Kidney epithelial cell (primary cell): ENCODE measurements at regions not wholly inside any gene's neighbourhood (a gene's known extent, or its start where the extent isn't known, plus 50 kb on each side); places are given as distances from the start of the nearest gene placed in this dataset.
"Not testable (repeated sequence)": the region's sequence is repeated elsewhere in the genome, so short reads cannot be mapped to it uniquely, and the experiment has no call there.

Experiments used
- DNase-seq: peaks from one replicate; pipeline ENCODE4 v3.0.0-alpha.2; 2010; ENCODE audit warnings: low read depth
- H3K27me3 ChIP-seq: 2 replicates; pipeline ENCODE4 v1.6.0; 2011; ENCODE audit warnings: low read length; ENCODE audit not compliant: control insufficient read depth, insufficient read depth
- H3K36me3 ChIP-seq: 2 replicates; pipeline ENCODE4 v1.5.1; 2011; ENCODE audit warnings: low read length; ENCODE audit not compliant: control insufficient read depth, insufficient read depth
- H3K4me3 ChIP-seq: 2 replicates; pipeline ENCODE4 v1.5.1; 2011; ENCODE audit warnings: low read depth, mild to moderate bottlenecking, control low read depth, low read length
- CTCF ChIP-seq: IDR thresholded peaks from 2 replicates; pipeline ENCODE4 v1.5.1; 2011; ENCODE audit warnings: mild to moderate bottlenecking, moderate library complexity, low read length, control low read depth, inconsistent platforms; ENCODE audit not compliant: insufficient read depth, poor library complexity, severe bottlenecking

DNA sequence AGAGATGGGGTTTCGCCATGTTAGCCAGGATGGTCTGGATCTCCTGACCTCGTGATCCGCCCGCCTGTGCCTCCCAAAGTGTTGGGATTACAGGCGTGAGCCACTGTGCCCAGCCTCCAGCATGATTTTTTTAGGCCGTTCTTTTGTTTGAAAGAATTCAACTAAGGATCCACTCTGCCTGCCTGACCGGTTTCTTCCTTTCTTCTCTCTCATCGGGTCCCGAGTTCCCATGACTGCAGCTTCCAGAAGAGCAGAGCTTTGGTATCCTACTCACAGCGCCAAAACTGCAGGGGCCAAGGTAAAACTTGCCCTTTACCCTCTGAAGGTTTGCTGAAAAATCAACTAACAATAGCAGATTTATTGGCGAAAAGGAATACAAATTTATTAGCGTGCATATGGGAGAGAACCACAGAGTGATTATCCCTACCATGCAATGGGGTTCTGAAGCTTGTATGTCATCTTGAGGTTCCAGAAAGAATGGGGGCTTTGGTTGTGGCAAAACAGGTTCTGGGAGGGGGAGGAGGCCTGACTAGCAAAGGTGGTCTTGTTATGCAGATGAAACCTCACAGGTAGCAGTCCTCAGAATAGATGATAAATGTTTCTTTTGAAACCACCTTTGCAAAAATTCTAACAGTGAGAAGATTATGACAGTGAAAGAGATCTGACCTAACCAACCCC, 87.0 kb upstream of the MSH6 start:
- no peak for TF ChIP-seq CTCF

GRCh38 chr2:47694451-47694850, 88.5 kb upstream of the MSH6 start:
- H3K4me3 ChIP-seq, DNase-seq, H3K36me3 ChIP-seq, H3K27me3 ChIP-seq: not testable (repeated sequence)

More for the DNA sequence above, 87.0 kb upstream of the MSH6 start:
- no peak for DNase-seq
- no peaks in the 10 kb centered on the region for H3K27me3 ChIP-seq
- no peaks in the 10 kb centered on the region for H3K36me3 ChIP-seq
- no peak overlapping the region for H3K4me3 ChIP-seq

DNA sequence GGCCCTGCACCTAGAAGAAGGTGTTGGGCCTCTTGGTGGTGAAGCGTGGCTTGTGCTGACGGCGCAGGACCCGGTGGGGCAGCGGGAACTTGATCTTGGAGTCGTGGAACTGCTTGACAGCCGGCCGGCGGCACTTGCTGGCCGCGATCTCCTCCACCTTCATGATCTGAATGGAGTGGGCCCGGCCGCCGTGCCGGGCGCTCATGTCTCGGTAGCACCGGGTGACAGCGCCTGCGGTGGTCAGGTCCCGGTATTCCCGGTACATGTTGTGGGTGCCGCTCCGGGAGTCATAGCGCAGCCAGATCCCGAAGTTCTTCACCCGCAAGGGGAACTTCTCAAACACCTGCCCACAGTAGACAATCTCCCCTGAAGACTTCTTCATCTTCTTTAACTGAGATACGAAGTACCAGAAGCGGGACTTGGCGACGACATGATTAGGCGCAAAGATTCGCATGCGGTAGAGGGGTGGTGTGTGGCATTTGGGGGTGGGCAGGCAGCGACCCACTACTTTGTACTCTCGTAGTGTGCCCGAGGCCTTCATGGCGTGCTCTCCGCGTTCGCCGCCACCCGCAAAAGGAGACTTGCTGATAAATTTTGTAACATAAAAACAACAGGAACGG, 92.1 kb upstream of the MSH6 start:
- not testable (repeated sequence) for H3K27me3 ChIP-seq, DNase-seq, H3K4me3 ChIP-seq, H3K36me3 ChIP-seq

DNA sequence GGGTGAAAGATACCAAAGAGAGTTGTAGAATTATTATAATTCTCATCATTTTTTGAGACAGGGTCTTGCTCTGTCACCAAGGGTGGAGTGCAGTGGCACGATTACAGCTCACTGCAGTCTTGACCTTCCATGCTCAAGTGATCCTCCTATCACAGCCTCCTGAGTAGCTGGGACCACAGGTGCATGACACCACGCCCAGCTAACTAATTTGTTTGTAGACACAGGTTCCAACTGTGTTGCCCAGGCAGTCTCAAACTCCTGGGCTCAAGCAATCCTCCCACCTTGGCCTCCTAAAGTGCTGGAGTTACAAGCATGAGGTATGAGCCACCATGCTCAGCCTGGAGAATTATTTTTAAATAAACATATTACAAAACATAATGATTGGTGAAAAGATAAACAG, 92.8 kb upstream of the MSH6 start:
- H3K4me3 ChIP-seq: no peak overlapping the region
- TF ChIP-seq CTCF: no peak
- no peaks in the 10 kb centered on the region for H3K27me3 ChIP-seq
- H3K36me3 ChIP-seq: no peaks in the 10 kb centered on the region
- no peak for DNase-seq

DNA sequence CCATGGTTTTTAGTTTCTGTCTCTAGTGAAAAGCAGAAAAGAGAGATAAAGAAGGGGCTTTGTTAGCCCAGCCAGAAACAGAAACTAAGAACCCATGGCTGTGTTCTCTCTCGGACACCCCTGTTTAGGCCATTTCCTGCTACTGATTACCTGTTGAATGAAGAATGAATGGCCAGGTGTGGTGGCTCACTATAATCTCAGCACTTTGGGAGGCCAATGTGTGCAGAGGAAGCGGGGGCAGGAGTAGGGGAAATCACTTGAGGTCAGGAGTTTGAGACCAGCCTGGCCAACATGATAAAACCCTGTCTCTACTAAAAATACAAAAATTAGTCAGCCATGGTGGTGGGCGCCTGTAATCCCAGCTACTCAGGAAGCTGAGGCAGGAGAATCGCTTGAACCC, 93.8 kb upstream of the MSH6 start:
- not testable (repeated sequence) for DNase-seq, H3K36me3 ChIP-seq, H3K4me3 ChIP-seq, H3K27me3 ChIP-seq

DNA sequence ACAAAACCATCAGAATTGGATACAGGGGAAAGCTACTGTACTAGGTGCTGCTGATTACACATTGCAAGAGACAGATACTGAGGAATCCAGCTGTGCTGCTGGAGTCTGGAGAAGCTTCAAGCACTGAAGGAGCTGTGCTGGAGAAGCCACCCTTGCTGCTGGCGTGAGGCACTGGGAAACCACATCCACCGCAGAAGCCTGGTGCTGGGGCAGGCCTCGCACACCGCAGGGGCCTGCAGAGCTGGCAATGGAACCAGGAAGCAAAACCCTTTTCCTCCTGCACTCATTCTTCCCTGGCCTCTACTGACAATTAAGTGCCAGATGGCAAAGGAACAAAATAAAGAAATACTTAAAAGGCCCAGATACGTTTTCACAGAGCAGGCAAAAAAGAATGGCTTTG, 94.4 kb upstream of the MSH6 start:
- no peak overlapping the region for H3K4me3 ChIP-seq
- DNase-seq: no peak
- TF ChIP-seq CTCF: no peak

GRCh38 chr2:47687856-47688255, 95.1 kb upstream of the MSH6 start:
- no peaks in the 10 kb centered on the region for H3K27me3 ChIP-seq
- no peak for DNase-seq
- no peak overlapping the region for H3K4me3 ChIP-seq
- TF ChIP-seq CTCF: no peak
- H3K36me3 ChIP-seq: no peaks in the 10 kb centered on the region

More for the DNA sequence above, 94.4 kb upstream of the MSH6 start:
- Histone ChIP-seq H3K27me3 (no peaks in the 10 kb centered on the region), H3K36me3 (no peaks in the 10 kb centered on the region)
